Upper lobe of left lung (tissue), 4 donors: ENCODE measurements at regions not wholly inside any gene's neighbourhood (a gene's known extent, or its start where the extent isn't known, plus 50 kb on each side); places are given as distances from the start of the nearest gene placed in this dataset.

Source experiments
- CTCF ChIP-seq, 6 experiments: fragments of 450-650 bp in 4 of 6; fragments of 200-600 bp in 2 of 6; sonication (generic) in 2 of 6; IDR thresholded peaks; one replicate each; pipeline ENCODE4 v1.5.1; 2016 to 2019; ENCODE audit warnings: antibody characterized with exemption in 6 of 6
- EP300 ChIP-seq, 4 donors: sonication (generic); formaldehyde crosslinking; IDR thresholded peaks; one replicate each; pipeline ENCODE4 v1.5.1; 2017; ENCODE audit warnings: antibody characterized with exemption in 4 of 4, control low read depth in 2 of 4
- POLR2A ChIP-seq, 4 donors: fragments of 450-650 bp; IDR thresholded peaks; one replicate each; pipeline ENCODE4 v1.5.1; 2016 to 2017; ENCODE audit warnings: antibody characterized with exemption in 4 of 4, mild to moderate bottlenecking in 2 of 4
- POLR2AphosphoS5 ChIP-seq, 2 donors: sonication (generic); formaldehyde crosslinking; IDR thresholded peaks; one replicate each; pipeline ENCODE4 v1.5.1; 2017; ENCODE audit warnings: antibody characterized with exemption in 2 of 2

- TF ChIP-seq POLR2AphosphoS5 (IDR thresholded peaks at IDR 0.05) (no peak), POLR2A (IDR thresholded peaks at IDR 0.05) (no peak), CTCF (IDR thresholded peaks at IDR 0.05) (no peak), EP300 (IDR thresholded peaks at IDR 0.05) (no peak)
Observed at GRCh38 chr7:12783421-12784095, 96.1 kb downstream of the ARL4A start.
